ENCODE measurements at regions not wholly inside any gene's neighbourhood (a gene's known extent, or its start where the extent isn't known, plus 50 kb on each side); places are given as distances from the start of the nearest gene placed in this dataset.
"Not testable (repeated sequence)": the region's sequence is repeated elsewhere in the genome, so short reads cannot be mapped to it uniquely, and the experiment has no call there.

- no peak for DNase-seq
These were observed 226.9 kb downstream of the DLL1 start for GRCh38 chr6:170063851-170064602.

- no peak for DNase-seq
These were observed 227.4 kb downstream of the DLL1 start for GRCh38 chr6:170063431-170063830.

- no peak for DNase-seq
These were observed 228.0 kb downstream of the DLL1 start for GRCh38 chr6:170062915-170063241.

- no peak for DNase-seq
These were observed 228.5 kb downstream of the DLL1 start for GRCh38 chr6:170062209-170062914.

- DNase-seq = no peak
These were observed 231.9 kb downstream of the DLL1 start for GRCh38 chr6:170058878-170059485.

GRCh38 chr6:170057961-170058877 lies 232.7 kb downstream of the DLL1 start:
- no peak for DNase-seq

- no peak for DNase-seq
These were observed 233.7 kb downstream of the DLL1 start for GRCh38 chr6:170057034-170057734.

GRCh38 chr6:170056278-170056711 lies 234.6 kb downstream of the DLL1 start:
- DNase-seq = no peak

- DNase-seq = not testable (repeated sequence)
These were observed 235.1 kb downstream of the DLL1 start for GRCh38 chr6:170055797-170056196.

- DNase-seq = no peak
These were observed 236.8 kb downstream of the DLL1 start for GRCh38 chr6:170053966-170054661.

GRCh38 chr6:170052991-170053821 lies 237.7 kb downstream of the DLL1 start:
- no peak for DNase-seq

- no peak for DNase-seq
These were observed 239.4 kb downstream of the DLL1 start for GRCh38 chr6:170051229-170052172.

- DNase-seq = no peak
These were observed 240.3 kb downstream of the DLL1 start for GRCh38 chr6:170050591-170051041.

- DNase-seq = peak; percentile 85
These were observed 241.0 kb downstream of the DLL1 start for GRCh38 chr6:170049641-170050561.

GRCh38 chr6:170048615-170049256 lies 242.1 kb downstream of the DLL1 start:
- DNase-seq = no peak

GRCh38 chr6:170047823-170048222 lies 243.1 kb downstream of the DLL1 start:
- DNase-seq = no peak
